Neural cell (in vitro differentiated cells): ENCODE measurements at regions not wholly inside any gene's neighbourhood (a gene's known extent, or its start where the extent isn't known, plus 50 kb on each side); places are given as distances from the start of the nearest gene placed in this dataset.

Experiments
- H2AFZ ChIP-seq: fragments of 200-600, 300-800 bp; sonication (generic), shearing (Covaris generic); 2 replicates; pipeline ENCODE4 v1.6.0; 2014; ENCODE audit warnings: low read depth, mild to moderate bottlenecking, antibody characterized with exemption, low read length, moderate library complexity
- H3F3A ChIP-seq: fragments of 200-600 bp; shearing (Covaris generic); 2 replicates; pipeline ENCODE4 v1.6.1; 2016; ENCODE audit warnings: mild to moderate bottlenecking, moderate library complexity, mixed read lengths, antibody characterized with exemption, low read length; ENCODE audit not compliant: insufficient read depth, poor library complexity, severe bottlenecking
- H3K27ac ChIP-seq: fragments of 200-600, 300-800 bp; sonication (generic), shearing (Covaris generic); 2 replicates; pipeline ENCODE4 v1.5.1; 2014; ENCODE audit warnings: mild to moderate bottlenecking, low read length, moderate library complexity
- H3K27me3 ChIP-seq: fragments of 300-800, 200-600 bp; sonication (generic), shearing (Covaris generic); 2 replicates; pipeline ENCODE4 v1.6.0; 2014; ENCODE audit warnings: mild to moderate bottlenecking, low read depth, low read length, moderate library complexity; ENCODE audit not compliant: insufficient read depth
- H3K36me3 ChIP-seq: fragments of 300-800, 200-600 bp; sonication (generic), shearing (Covaris generic); 2 replicates; pipeline ENCODE4 v1.5.1; 2014; ENCODE audit warnings: mild to moderate bottlenecking, antibody characterized with exemption, low read length, moderate library complexity; ENCODE audit not compliant: insufficient read depth
- H3K4me2 ChIP-seq: fragments of 300-800, 200-600 bp; sonication (generic), shearing (Covaris generic); 2 replicates; pipeline ENCODE4 v1.6.0; 2014; ENCODE audit warnings: mild to moderate bottlenecking, low read length
- H3K4me3 ChIP-seq: fragments of 300-800, 200-600 bp; sonication (generic), shearing (Covaris generic); 2 replicates; pipeline ENCODE4 v1.5.1; 2014; ENCODE audit warnings: mild to moderate bottlenecking, low read length, moderate library complexity
- H3K79me2 ChIP-seq: fragments of 200-600 bp; shearing (Covaris generic); replicated peaks from 2 replicates; pipeline ENCODE4 v1.6.0; 2014; ENCODE audit warnings: mild to moderate bottlenecking, low read length, moderate library complexity; ENCODE audit not compliant: insufficient read depth
- H3K9ac ChIP-seq: fragments of 300-800, 200-600 bp; sonication (generic), shearing (Covaris generic); 2 replicates; pipeline ENCODE4 v1.6.1; 2016; ENCODE audit warnings: mild to moderate bottlenecking, low read length, mixed read lengths
- H3K9me2 ChIP-seq: fragments of 200-600 bp; shearing (Covaris generic); 2 replicates; pipeline ENCODE4 v1.6.1; 2016; ENCODE audit warnings: mild to moderate bottlenecking, low read length, mixed read lengths; ENCODE audit not compliant: insufficient read depth
- H3K9me3 ChIP-seq: fragments of 200-600, 300-800 bp; sonication (generic), shearing (Covaris generic); 2 replicates; pipeline ENCODE4 v1.6.1; 2016; ENCODE audit warnings: mild to moderate bottlenecking, mixed run types, low read length, moderate library complexity, mixed read lengths
- H4K20me1 ChIP-seq: fragments of 200-600 bp; shearing (Covaris generic); 2 replicates; pipeline ENCODE4 v1.6.1; 2016; ENCODE audit warnings: mild to moderate bottlenecking, mixed run types; ENCODE audit not compliant: insufficient read depth
- CTCF ChIP-seq: fragments of 450-650 bp; IDR thresholded peaks from 2 replicates; pipeline ENCODE4 v1.5.1; 2014; ENCODE audit warnings: antibody characterized with exemption, mild to moderate bottlenecking, moderate library complexity; ENCODE audit not compliant: poor library complexity, severe bottlenecking
- EZH2 ChIP-seq: fragments of 200-600, 300-800 bp; shearing (Covaris generic), sonication (generic); IDR thresholded peaks from 2 replicates; pipeline ENCODE4 v1.6.1; 2014; ENCODE audit warnings: antibody characterized with exemption, low read length, borderline replicate concordance, mild to moderate bottlenecking; ENCODE audit not compliant: insufficient read depth, poor library complexity, severe bottlenecking
- MXI1 ChIP-seq: fragments of 450-650 bp; conservative IDR thresholded peaks from 2 replicates; pipeline ENCODE4 v1.6.1; 2014; ENCODE audit warnings: antibody characterized with exemption, mild to moderate bottlenecking; ENCODE audit not compliant: poor library complexity, severe bottlenecking
- REST ChIP-seq: IDR thresholded peaks from 2 replicates; pipeline ENCODE4 v1.6.1; 2012; ENCODE audit warnings: borderline replicate concordance

GRCh38 chr16:55081622-55082590, 151.2 kb downstream of the IRX5 start:
- no peak overlapping the region for H3K4me2 ChIP-seq

GRCh38 chr16:55082591-55082976, 151.9 kb downstream of the IRX5 start:
- H3K4me3 ChIP-seq, result no peak overlapping the region

More at GRCh38 chr16:55081622-55082590, 151.2 kb downstream of the IRX5 start:
- H3K4me3 ChIP-seq, result no peak overlapping the region
- H3F3A ChIP-seq, result no peaks in the 10 kb centered on the region
- H3K9me2 ChIP-seq, result no peaks in the 10 kb centered on the region
- H3K9me3 ChIP-seq, result no peaks in the 10 kb centered on the region
- no peaks in the 10 kb centered on the region for H3K79me2 ChIP-seq
- no peaks in the 10 kb centered on the region for H4K20me1 ChIP-seq
- H3K27ac ChIP-seq, result no peak overlapping the region
- H3K36me3 ChIP-seq, result no peaks in the 10 kb centered on the region
- no peaks in the 10 kb centered on the region for H3K27me3 ChIP-seq
- H2AFZ ChIP-seq, result no peak overlapping the region
- no peak for TF ChIP-seq EZH2
- H3K9ac ChIP-seq, result no peak overlapping the region

More at GRCh38 chr16:55082591-55082976, 151.9 kb downstream of the IRX5 start:
- Histone ChIP-seq H3K9me3 (no peaks in the 10 kb centered on the region), H3K36me3 (no peaks in the 10 kb centered on the region), H3K9ac (no peak overlapping the region), H3K27me3 (no peaks in the 10 kb centered on the region), H4K20me1 (no peaks in the 10 kb centered on the region), H3K27ac (no peak overlapping the region), H3F3A (no peaks in the 10 kb centered on the region), H3K9me2 (no peaks in the 10 kb centered on the region), H3K79me2 (no peaks in the 10 kb centered on the region), H2AFZ (no peak overlapping the region), H3K4me2 (no peak overlapping the region)
- TF ChIP-seq MXI1 (no peak), REST (no peak), CTCF (no peak), EZH2 (no peak)
